ENCODE measurements at regions not wholly inside any gene's neighbourhood (a gene's known extent, or its start where the extent isn't known, plus 50 kb on each side); places are given as distances from the start of the nearest gene placed in this dataset.

GRCh38 chr20:24064092-24064491 lies 75.5 kb upstream of the GGTLC1 start:
- H3K4me1 ChIP-seq (ENCODE audit: insufficient read depth, low read length), result no peaks in the 10 kb centered on the region
- no peak overlapping the region for H3K4me2 ChIP-seq (ENCODE audit: low read length)
- H3K27me3 ChIP-seq (ENCODE audit: low read length), result no peaks in the 10 kb centered on the region
- H3K9ac ChIP-seq (ENCODE audit: low read length), result no peak overlapping the region
- no peak overlapping the region for H3K27ac ChIP-seq (ENCODE audit: low read length)
- H3K36me3 ChIP-seq (ENCODE audit: low read depth, low read length), result no peaks in the 10 kb centered on the region
- CTCF ChIA-PET, result no interaction called here
- H3F3A ChIP-seq (ENCODE audit: low read length, unreplicated experiment), result no peaks in the 10 kb centered on the region
- no TSS peak for BruUV-seq (replicated peaks)
- H3K4me3 ChIP-seq (ENCODE audit: low read length), result no peak overlapping the region
- no peaks in the 10 kb centered on the region for H4K20me1 ChIP-seq (ENCODE audit: low read length)
- no peaks in the 10 kb centered on the region for H3K9me3 ChIP-seq (ENCODE audit: low read length)
- no peaks in the 10 kb centered on the region for H3K79me2 ChIP-seq (ENCODE audit: low read length)
- POLR2A ChIA-PET (ENCODE audit: unreplicated experiment), result no interaction called here
- DNase-seq (no peak), ATAC-seq (no peak)
- no peaks in the 10 kb centered on the region for H3K9me2 ChIP-seq (replicated peaks; ENCODE audit: low read length)
- intact Hi-C loops (cut with micrococcal nuclease), result no loop called here
- no peak for TF ChIP-seq CTCF (conservative IDR thresholded peaks at IDR 0.05; ENCODE audit: low read depth, low read length)
- TF ChIP-seq EZH2 (IDR thresholded peaks at IDR 0.05; ENCODE audit: low read length, unreplicated experiment), result no peak
- no peak for TF ChIP-seq EZH2phosphoT487 (IDR thresholded peaks at IDR 0.05; ENCODE audit: borderline replicate concordance, low read length)
- H2AFZ ChIP-seq (ENCODE audit: low read length), result no peak overlapping the region

- CTCF ChIA-PET, result no interaction called here
- no peak overlapping the region for H3K27ac ChIP-seq (ENCODE audit: low read length)
- no peaks in the 10 kb centered on the region for H3K9me2 ChIP-seq (replicated peaks; ENCODE audit: low read length)
- H3K9me3 ChIP-seq (ENCODE audit: low read length), result no peaks in the 10 kb centered on the region
- no peak overlapping the region for H3K9ac ChIP-seq (ENCODE audit: low read length)
- no peaks in the 10 kb centered on the region for H4K20me1 ChIP-seq (ENCODE audit: low read length)
- ATAC-seq (no peak), DNase-seq (no peak)
- H2AFZ ChIP-seq (ENCODE audit: low read length), result no peak overlapping the region
- H3K36me3 ChIP-seq (ENCODE audit: low read depth, low read length), result no peaks in the 10 kb centered on the region
- POLR2A ChIA-PET (ENCODE audit: unreplicated experiment), result no interaction called here
- intact Hi-C loops (cut with micrococcal nuclease), result no loop called here
- no peak overlapping the region for H3K4me3 ChIP-seq (ENCODE audit: low read length)
- H3K4me2 ChIP-seq (ENCODE audit: low read length), result no peak overlapping the region
- TF ChIP-seq EZH2 (IDR thresholded peaks at IDR 0.05; ENCODE audit: low read length, unreplicated experiment), result no peak
- TF ChIP-seq EZH2phosphoT487 (IDR thresholded peaks at IDR 0.05; ENCODE audit: borderline replicate concordance, low read length), result no peak
- TF ChIP-seq CTCF (conservative IDR thresholded peaks at IDR 0.05; ENCODE audit: low read depth, low read length), result no peak
- no peaks in the 10 kb centered on the region for H3F3A ChIP-seq (ENCODE audit: low read length, unreplicated experiment)
- H3K27me3 ChIP-seq (ENCODE audit: low read length), result no peaks in the 10 kb centered on the region
- H3K79me2 ChIP-seq (ENCODE audit: low read length), result no peaks in the 10 kb centered on the region
- no TSS peak for BruUV-seq (replicated peaks)
- H3K4me1 ChIP-seq (ENCODE audit: insufficient read depth, low read length), result no peaks in the 10 kb centered on the region
These were observed 74.5 kb upstream of the GGTLC1 start for GRCh38 chr20:24063100-24063499.

- CTCF ChIA-PET, result no interaction called here
- Histone ChIP-seq H3K4me1 (ENCODE audit: insufficient read depth, low read length) (no peaks in the 10 kb centered on the region), H3K4me2 (ENCODE audit: low read length) (no peak overlapping the region), H3K9ac (ENCODE audit: low read length) (no peak overlapping the region), H3K9me2 (replicated peaks; ENCODE audit: low read length) (no peaks in the 10 kb centered on the region), H3F3A (ENCODE audit: low read length, unreplicated experiment) (no peaks in the 10 kb centered on the region), H3K27ac (ENCODE audit: low read length) (no peak overlapping the region), H2AFZ (ENCODE audit: low read length) (no peak overlapping the region), H3K9me3 (ENCODE audit: low read length) (no peaks in the 10 kb centered on the region), H3K4me3 (ENCODE audit: low read length) (no peak overlapping the region), H3K27me3 (ENCODE audit: low read length) (no peaks in the 10 kb centered on the region), H3K36me3 (ENCODE audit: low read depth, low read length) (no peaks in the 10 kb centered on the region), H4K20me1 (ENCODE audit: low read length) (no peaks in the 10 kb centered on the region), H3K79me2 (ENCODE audit: low read length) (no peaks in the 10 kb centered on the region)
- ATAC-seq (no peak), DNase-seq (no peak)
- TF ChIP-seq CTCF (conservative IDR thresholded peaks at IDR 0.05; ENCODE audit: low read depth, low read length), result no peak
- TF ChIP-seq EZH2 (IDR thresholded peaks at IDR 0.05; ENCODE audit: low read length, unreplicated experiment), result no peak
- no peak for TF ChIP-seq EZH2phosphoT487 (IDR thresholded peaks at IDR 0.05; ENCODE audit: borderline replicate concordance, low read length)
- intact Hi-C loops (cut with micrococcal nuclease), result no loop called here
- no TSS peak for BruUV-seq (replicated peaks)
- POLR2A ChIA-PET (ENCODE audit: unreplicated experiment), result no interaction called here
These were observed 72.4 kb upstream of the GGTLC1 start for GRCh38 chr20:24060851-24061590.
